ENCODE measurements at regions not wholly inside any gene's neighbourhood (a gene's known extent, or its start where the extent isn't known, plus 50 kb on each side); places are given as distances from the start of the nearest gene placed in this dataset.

DNA sequence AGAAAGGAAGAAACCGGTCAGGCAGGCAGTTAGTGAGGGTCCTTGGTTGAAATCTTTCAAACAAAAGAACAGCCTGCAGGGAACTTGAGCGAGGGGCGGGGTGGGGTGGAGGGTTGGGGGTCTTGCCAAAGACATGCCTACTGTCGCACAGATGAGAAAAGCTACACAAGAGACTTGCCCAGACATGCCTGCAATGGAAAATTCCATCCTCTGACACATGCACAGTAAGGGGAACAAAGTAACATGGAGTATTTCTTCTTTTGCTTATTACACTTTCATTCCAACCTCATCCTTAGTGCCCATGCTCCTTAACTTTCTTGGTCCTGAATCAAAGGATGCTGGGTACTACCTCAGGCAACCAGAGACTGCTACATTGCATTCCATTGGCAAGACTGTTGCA lies 1491.2 kb downstream of the STIM2 start:
- no peak for DNase-seq

DNA sequence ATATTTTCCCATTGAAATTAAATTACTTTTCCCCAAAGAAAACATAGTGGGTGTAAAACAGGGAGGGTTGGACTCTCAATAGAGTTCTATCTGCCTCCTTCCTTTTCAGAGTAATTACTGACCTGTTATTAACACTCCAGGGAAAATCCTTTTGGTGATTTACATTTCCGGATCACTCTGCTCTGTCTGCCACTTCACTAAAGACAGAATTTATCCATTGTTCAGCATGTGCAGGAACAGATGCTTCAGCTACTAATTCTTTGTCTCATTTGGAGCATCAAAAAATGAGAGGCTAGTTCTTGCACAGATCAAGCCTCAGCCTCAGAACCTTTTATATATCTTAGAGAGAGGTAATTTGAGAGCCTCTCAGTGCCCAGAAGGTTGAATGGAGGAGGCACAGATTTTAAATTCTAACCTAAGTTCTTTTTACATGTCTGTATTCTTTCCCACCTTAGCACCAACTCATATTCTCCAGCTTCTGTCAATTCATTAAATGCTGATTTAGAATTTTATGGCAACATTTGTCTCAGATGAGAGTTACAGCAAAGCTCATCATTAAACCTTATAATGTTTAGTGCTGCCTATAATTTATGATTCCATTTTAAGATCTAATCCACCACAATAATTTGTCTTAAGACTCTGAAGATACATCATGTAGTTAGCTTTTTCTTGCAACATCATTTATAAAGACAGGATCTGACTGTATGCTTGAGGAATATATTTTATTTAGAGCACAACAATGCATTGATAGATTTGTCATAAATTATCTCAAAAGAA lies 1494.4 kb downstream of the STIM2 start:
- DNase-seq, result no peak

DNA sequence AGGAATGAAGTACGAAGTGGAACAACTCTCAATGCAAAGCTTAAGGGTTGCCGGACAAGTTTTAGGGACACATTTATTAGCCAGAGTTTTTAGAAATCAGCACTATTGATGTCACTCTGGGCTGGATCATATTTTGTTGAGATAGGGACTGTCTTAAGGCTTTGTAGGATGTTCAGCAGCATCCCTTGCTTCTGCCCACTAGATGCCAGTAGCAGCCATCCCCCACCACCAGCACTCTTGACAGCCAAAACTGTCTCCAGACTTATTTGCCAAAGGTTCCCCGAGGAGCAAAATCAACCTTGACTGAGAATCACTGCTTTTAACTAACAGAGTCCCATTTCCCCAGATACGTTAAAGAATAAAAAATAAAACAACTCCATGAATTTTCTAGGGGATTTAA lies 1497.3 kb downstream of the STIM2 start:
- peak in 1 of 2 experiments; percentile 1 for DNase-seq

DNA sequence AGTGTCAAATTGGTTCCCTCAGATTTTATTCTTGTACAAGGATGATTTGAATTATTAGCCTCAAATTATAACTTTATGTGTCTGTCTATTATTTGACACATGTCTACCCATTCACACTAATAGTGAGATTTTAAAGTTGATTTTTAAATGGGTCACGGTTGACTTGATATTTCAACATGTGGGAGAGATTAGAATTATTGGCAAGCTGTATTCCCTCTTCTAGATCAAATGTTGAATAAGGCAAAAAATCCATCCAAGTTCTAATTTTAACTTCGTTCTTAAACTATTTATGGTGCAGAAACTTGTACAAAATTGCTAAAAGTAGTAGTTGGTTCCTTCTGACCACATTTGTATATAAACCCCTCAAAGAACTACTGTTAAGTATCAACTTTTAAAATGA lies 1498.0 kb downstream of the STIM2 start:
- DNase-seq, result no peak

DNA sequence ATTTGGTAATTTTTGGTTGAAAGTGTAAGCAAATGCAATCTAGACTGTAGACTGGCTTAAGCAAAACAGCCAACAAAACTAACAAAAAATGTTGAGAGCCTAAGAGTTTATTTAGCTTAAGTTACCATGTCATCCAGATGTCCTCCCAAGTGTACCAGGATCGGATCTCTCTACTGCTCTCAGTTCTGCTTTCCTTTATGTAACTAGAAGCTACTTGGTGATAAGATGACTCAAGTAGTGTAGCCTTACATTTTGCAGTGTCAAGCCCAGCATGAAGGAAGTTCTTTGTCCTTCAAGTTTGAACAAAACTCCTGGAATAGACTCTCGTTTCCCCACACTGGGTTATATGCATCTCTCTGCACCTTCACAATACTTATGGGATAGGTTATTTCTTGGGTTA lies 1500.0 kb downstream of the STIM2 start:
- DNase-seq, result no peak

DNA sequence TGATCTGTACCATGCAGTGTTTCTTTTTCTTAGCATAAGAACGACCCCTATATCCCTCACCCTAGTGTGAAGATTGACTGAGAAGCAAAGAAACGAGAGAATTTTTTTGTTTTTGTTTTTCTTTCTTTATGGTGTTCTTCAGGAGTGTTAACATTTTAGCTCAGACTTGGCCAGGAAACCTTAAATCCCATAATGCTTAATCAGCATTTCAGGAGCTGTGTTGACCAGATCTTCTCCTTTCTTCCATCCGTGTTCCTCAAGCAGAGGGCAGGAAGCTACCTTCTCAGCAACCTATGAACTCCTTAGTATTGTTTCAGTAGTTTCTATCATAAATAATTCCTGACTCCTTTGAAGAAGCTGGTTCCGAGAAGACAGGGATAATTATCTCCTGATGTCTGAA lies 1501.5 kb downstream of the STIM2 start:
- no peak for DNase-seq

DNA sequence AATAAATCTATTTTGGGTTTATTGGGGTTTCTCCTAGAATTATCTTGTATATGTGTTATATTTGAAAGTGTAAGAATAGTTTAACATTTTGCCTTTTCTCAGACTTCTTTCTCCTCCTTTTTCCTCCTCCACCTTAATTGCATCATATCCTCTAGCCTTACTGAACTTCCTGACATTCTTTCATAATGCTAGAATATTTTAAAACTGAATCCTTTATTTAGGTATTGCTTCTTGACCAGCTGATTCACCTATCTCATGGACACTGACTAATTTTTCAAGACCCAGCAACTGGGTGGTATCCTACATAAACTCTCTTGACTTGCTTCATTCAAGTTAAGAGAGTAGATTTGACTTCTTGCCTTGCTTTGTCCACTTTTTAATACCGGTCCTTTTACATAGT lies 1508.9 kb downstream of the STIM2 start:
- DNase-seq, result no peak

DNA sequence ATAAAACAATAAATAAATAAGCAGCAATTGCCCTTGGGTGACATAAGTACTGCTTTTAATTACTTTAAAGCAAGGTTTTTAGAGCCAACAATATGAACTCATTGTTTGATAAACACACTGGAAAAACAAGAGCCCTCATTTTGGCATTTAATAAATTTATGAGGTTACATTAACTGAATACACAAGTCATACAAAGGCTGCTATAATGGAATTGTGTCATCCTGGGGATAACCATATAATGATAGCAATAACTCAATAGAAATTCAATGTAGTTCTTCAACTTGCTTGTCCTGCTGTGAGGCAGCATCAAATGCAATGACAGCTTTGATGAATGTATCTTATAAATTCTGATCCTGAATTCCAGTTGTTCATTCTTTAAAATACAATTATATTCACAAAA lies 1512.5 kb downstream of the STIM2 start:
- DNase-seq, result no peak

DNA sequence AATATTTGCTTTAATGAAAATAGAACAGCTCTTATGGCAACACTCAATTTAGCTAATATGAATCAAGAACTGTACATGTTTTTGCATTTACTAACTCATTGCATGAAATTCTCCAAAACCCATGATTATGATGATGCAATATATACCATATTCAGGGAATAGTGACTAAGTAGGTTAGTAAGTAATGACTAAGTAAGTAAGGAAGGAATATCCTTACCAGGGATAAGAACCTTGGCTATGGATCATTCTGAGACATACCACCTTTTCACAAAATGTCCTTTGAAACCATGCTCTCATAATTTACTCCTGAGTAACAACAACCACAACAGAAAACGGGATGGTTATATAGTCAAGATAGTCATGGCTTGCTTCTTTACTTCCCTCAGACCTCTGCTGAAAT lies 1513.0 kb downstream of the STIM2 start:
- no peak for DNase-seq

DNA sequence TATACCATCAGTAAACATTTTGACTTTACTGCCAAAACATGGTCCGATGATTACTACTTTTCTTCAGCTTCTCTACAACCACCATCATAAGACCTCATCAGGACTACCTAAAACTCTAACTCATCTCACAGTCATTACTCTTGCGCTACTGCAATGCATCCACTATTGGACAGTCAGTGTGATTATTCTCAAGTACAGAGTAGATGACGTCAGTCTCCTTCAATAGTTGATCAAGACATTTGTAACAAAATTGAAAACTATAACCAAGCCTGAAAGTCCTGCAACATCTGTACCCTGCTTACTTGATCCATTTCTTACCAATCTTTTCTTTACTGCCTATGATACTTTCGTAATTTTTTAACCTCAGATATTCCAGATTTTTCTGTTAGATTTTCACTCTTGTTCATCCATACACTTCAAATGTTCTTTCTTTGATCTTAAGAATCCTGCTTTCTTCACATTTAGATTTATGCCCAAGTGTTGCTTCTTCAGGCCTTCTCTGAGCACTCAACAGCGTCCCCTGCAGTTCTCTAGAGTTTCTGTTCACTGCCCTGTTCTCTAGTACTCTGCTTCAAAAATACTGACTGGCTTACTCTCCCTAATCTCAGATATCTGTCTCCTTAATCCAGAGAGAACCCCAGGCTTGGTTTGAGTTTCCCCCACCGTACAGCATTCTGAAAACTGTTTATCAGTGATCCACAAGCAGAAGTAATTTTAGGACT lies 1517.6 kb downstream of the STIM2 start:
- no peak for DNase-seq

DNA sequence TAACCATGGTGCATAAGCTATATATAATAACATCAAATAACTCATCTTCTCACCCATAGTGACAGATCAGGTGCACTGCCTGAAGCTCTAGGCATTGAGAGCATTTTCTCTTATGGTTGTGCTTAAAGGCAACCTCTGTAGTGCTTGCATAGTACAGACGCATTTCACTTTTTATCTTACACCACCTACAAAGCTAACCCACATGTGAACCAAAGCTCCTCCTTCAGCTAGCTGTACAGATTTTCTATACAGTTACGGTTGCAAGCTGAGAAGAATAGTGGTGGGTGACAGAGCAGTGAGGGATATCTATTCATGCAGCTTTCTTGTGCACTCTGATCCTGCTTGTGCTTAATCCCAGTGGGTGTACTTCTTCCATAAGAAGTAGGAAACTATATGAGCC lies 1525.2 kb downstream of the STIM2 start:
- no peak for DNase-seq

DNA sequence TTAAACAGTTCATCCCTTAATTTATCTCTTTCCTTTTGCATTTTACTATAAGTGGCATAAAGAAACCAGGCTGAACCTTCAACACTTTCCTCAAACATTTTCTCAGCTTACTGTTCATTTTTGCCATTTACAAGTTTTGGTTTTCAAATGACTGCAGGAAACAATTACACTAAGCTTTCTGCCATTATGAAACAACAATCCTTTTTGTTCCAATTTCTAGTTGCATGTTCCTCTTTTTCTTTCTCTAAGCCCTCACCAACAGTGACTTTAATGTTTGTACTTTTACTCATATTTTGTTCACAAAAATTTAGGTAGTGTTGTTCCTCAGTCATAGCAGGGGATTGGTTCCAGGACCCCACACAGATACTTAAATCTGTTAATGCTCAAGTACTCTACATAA lies 1526.1 kb downstream of the STIM2 start:
- no peak for DNase-seq

DNA sequence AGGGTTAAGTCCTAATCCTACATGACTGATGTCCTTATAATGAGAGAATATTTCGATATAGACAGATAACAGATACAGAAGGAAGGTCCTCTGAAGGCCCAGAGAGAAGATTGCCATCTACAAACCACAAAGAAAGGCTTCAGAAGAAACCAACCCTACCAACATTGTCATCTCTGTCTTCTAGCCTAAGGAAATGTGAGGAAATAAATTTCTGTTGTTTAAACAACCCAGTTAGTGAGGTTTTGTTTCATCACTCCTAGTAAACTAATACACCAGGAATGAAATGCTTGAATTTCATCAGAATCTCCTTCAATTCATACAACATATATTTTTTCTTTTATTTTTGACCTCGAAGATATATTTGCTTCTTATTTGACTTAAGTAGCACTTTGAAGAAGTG lies 1527.8 kb downstream of the STIM2 start:
- DNase-seq, result no peak

DNA sequence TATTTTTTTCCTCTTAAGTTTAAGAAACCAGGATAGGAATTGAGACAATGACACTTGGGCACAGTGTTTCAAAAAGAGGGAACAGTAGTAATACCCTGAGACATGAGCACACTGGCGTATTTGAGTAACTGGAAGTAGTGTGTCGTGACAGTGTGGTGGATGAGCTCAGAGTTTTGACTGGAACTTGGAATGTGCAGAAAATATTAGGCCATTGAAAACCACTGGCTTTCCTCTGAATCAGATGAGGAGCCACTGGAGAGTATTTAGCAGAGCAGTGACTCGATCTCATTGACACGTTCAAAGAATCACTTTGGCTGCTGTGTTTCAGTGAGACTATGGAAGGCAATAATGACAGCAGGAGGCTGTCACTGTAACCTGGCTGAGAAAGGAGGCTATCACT lies 1531.2 kb downstream of the STIM2 start:
- no peak for DNase-seq

DNA sequence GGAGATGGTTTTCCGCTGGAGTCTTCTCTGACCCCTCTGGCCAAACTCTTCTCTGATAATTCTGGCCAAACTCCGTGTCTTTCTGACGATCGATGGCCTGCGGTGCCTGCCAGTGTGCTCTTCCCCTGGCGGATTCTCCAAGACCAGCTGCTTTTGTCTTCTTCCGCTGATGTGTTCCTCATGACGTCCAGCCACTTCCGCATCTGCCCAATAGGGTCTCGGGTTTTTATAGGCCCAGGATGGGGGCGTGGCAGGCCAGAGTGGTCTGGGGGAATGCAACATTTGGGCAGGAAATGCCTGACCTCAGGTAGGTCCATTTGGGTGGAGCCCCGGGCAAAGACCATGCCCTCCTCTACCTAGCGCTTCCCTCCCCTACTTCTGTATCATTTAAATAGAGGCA lies 1542.1 kb downstream of the STIM2 start:
- no peak for DNase-seq

DNA sequence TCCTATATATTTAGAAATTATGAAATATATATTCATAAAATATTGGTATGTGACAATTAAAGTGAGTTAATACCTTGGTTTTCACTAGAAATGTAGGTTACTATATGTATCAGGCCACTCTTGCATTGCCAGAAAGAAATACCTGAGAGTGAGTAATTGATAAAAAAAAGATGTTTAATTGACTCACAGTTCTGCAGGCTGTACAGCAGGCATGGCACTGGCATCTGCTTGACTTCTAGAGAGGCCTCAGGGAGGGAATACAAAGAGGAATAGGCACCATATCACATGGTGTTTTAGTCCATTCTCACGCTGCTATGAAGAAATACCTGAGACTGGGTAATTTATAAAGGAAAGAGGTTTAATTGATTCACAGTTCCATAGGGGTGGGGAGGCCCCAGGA lies 1560.6 kb downstream of the STIM2 start:
- DNase-seq, result no peak

DNA sequence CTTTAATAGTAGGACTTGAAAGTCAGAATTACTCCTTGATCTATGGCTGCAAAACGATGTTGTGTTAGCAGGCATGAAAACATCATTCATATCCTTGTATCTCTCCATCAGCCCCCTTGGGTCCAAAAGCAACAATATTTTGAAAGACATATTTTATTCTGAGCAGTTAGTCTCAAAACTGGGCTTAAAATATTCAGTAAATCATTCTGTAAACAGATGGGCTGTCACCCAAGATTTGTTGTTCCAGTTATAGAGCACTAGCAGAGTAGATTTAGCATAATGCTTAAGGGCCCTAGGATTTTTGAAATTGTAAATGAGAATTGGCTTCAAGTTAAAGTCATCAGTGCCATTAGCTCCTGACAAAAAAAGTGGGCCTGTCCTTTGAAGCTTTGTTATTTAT lies 1565.6 kb downstream of the STIM2 start:
- no peak for DNase-seq

DNA sequence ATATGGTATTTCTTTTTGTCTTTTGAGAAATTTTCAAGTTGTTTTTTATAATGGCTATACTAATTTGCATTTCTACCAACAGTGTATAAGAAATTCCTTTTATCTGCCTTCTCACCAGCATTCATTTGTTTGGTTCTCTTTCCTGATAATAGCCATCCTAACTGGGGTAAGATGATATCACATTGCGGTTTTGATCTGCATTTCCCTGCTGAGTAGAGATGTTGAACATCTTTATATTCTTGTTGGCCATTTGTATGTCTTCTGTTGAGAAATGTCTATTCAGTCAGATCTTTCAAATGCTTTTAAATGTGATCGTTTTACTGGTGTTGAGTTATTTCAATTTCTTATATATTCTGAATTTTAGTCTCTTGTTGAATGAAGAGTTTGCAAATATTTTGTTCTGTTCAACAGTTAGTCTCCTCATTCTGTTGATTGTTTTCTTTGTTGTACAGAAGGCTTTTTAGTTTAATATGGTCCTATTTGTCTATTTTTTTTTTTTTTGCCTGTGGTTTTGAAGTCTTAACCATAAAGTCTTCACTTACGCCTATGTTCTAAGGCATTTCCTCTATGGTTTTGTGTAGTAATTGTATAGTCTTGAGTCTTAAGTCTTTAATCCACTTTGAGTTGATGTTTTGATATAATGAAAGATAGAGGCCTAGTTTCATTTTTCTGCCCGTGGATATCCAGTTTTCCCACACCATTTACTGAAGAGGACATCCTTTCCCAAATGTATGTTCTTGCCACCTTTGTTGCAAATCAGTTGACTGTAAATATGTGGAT lies 1566.9 kb downstream of the STIM2 start:
- no peak for DNase-seq

DNA sequence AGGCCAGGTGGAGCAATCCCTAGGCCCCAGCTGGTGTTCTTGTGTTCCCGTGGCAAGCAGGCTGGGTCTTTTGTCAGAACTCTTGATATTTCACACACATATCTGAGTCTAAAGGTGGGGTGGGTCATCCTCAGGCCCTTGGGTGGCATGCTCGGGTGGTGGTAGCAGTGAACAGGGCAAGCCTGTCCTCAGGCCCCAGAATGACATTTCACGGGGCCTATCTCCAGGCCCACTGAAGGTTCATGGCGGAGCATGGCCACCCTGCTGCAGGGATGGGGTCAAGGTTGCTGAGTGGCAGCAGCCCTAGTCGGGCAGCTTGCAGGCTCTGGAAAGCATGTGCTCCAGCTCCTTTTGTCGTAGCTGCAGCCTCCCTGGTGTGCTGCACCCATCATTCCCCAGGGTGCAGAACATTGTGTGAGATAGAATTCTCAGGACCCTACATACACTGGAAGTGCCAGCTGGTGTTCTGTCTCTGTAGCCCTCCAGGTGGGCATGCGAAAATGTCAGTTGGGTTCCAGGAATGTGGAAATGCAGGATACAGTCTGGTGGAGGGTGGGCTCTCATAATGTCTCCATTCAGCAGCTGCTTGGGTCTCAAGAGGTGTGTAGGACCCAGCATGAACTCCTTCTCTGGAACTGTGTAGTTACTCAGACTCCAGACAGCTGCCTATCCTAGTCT lies 1571.8 kb downstream of the STIM2 start:
- no peak for DNase-seq

DNA sequence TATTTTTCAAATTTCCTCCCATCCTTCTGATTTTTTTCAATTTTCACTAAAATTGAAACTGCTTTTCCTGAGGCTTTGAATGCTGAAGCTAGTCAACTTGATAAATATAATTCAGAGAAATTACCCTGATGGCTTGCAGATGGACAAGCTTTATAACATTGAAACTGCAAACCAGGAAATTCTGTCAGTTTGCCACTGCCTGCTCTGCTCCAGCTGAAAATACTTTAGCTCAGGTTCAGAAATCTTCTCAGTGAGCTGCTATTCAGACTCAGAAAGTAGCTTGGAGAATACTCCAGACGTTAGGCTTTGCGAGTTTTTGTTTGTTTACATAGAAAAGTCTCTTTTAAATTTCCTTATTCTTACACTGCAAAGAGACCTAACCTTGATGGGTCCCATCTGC lies 1574.7 kb downstream of the STIM2 start:
- no peak for DNase-seq

DNA sequence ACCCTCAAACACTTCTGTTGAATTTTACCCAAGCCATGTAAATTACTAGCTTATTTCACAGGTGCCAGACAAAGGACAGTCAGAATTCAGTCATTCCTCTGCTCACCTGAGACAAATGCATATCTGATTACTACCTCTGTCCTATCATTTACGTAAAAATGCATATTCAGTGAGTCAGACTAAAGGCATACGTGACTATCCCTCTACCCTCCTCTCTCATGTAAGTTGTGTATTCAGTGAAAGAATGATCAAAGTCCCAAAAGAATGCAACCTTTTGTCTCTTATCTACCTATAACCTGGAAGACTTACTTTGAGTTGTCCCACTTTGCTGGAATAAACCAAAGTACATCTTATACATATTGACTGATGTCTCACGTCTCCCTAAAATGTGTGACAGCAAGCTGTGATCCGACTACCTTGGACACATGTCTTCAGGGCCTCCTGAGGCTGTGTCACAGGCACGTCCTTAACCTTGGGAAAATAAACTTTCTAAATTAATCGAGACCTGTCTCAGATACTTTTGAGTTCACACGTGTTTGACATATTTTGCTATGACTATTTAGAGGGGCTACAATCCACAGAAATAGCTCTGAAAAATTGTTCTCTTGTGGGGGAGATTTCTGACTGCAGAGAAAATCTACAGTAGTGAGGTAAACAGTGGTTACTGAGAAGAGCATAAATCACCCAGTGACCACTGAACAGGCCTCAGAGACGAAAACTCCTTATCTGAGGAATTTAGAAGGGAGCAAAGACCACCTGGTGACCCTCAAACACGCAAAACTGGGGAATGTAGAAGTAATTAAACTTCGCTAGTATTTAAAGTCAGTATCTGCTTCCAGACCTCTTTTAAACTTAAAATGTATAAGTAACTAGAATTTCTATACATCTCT lies 1575.8 kb downstream of the STIM2 start:
- no peak for DNase-seq

DNA sequence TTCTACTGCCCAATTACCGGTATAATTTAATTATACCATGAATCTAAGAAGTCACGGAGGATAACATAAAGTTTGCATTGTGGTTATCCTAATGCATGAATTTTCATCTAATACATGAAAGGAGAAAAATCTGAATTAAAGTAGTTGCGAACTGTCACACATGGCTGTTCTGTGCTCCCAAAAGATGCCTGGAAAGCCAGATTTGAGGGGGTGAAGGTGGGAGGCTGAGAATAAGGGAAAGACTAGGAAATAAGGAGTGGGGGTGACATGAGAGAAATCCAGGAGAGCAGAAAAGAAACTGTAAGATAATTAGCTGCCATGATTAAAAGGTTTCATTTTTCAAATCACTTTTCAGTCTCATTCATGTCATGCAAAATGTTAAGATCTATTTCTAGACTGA lies 1582.7 kb downstream of the STIM2 start:
- DNase-seq, result no peak
